Upper lobe of right lung (tissue), 1 donor: ENCODE measurements at regions not wholly inside any gene's neighbourhood (a gene's known extent, or its start where the extent isn't known, plus 50 kb on each side); places are given as distances from the start of the nearest gene placed in this dataset.
A peak's percentile ranks its signal among the peaks of the same experiment; 100 is the strongest.
"Not testable (repeated sequence)": the region's sequence is repeated elsewhere in the genome, so short reads cannot be mapped to it uniquely, and the experiment has no call there.

Source experiments
- ATAC-seq: fragments of 200-7000 bp; cut with Tn5 transposase; one replicate; pipeline ENCODE4 v1.9.1; 2020; ENCODE audit warnings: mild to moderate bottlenecking, moderate library complexity
- DNase-seq: peaks from one replicate; pipeline ENCODE4 v3.0.0-alpha.2; 2020
- H3K27ac ChIP-seq: fragments of 200-600 bp; one replicate; pipeline ENCODE4 v1.8.0; 2022
- H3K27me3 ChIP-seq: fragments of 200-600 bp; one replicate; pipeline ENCODE4 v1.8.0; 2022; ENCODE audit warnings: mild to moderate bottlenecking
- H3K36me3 ChIP-seq: fragments of 200-600 bp; one replicate; pipeline ENCODE4 v1.8.0; 2022
- H3K4me1 ChIP-seq: fragments of 200-600 bp; one replicate; pipeline ENCODE4 v1.8.0; 2022
- H3K4me3 ChIP-seq: fragments of 200-600 bp; one replicate; pipeline ENCODE4 v1.8.0; 2022; ENCODE audit warnings: mild to moderate bottlenecking
- H3K9me3 ChIP-seq: fragments of 200-600 bp; one replicate; pipeline ENCODE4 v1.8.0; 2022
- CTCF ChIP-seq: fragments of 200-600 bp; IDR thresholded peaks from one replicate; pipeline ENCODE4 v1.8.0; 2022; ENCODE audit warnings: antibody characterized with exemption
- intact Hi-C: fragments of 100-400 bp; cut with DNase I; formaldehyde crosslinking; loops from one replicate; pipeline ENCODE4 v1.11.0; 2022
- donor health status: DM: no; HTN: yes; CAD: no; lungs with severe emphysema.

GRCh38 chr14:54010981-54011380 is 54.4 kb upstream of the BMP4 start:
- intact Hi-C loops: no loop called here

GRCh38 chr14:54023027-54023426 is 66.4 kb upstream of the BMP4 start:
- intact Hi-C loops: no loop called here

More at GRCh38 chr14:54010981-54011380, 54.4 kb upstream of the BMP4 start:
- no peaks in the 10 kb centered on the region for H3K36me3 ChIP-seq
- no peaks in the 10 kb centered on the region for H3K9me3 ChIP-seq
- ATAC-seq (no peak), DNase-seq (no peak)
- no peaks in the 10 kb centered on the region for H3K27me3 ChIP-seq
- TF ChIP-seq CTCF: no peak
- H3K27ac ChIP-seq: no peak overlapping the region
- no peaks in the 10 kb centered on the region for H3K4me1 ChIP-seq
- no peak overlapping the region for H3K4me3 ChIP-seq

GRCh38 chr14:54025661-54026060 is 69.0 kb upstream of the BMP4 start:
- no peaks in the 10 kb centered on the region for H3K9me3 ChIP-seq
- TF ChIP-seq CTCF: peak; percentile 45
- intact Hi-C loops: no loop called here
- ATAC-seq (peak; percentile 71), DNase-seq (no peak)
- H3K27me3 ChIP-seq: no peaks in the 10 kb centered on the region
- no peak overlapping the region for H3K4me3 ChIP-seq
- no peaks in the 10 kb centered on the region for H3K36me3 ChIP-seq
- H3K4me1 ChIP-seq: no peaks in the 10 kb centered on the region
- no peak overlapping the region for H3K27ac ChIP-seq

More at GRCh38 chr14:54023027-54023426, 66.4 kb upstream of the BMP4 start:
- Histone ChIP-seq H3K27ac (no peak overlapping the region), H3K4me1 (no peaks in the 10 kb centered on the region), H3K9me3 (no peaks in the 10 kb centered on the region), H3K4me3 (no peak overlapping the region), H3K36me3 (no peaks in the 10 kb centered on the region), H3K27me3 (no peaks in the 10 kb centered on the region)
- no peak for TF ChIP-seq CTCF
- DNase-seq: no peak
- ATAC-seq: no peak

GRCh38 chr14:54026671-54027070 is 70.0 kb upstream of the BMP4 start:
- TF ChIP-seq CTCF: no peak

GRCh38 chr14:54030996-54031395 is 74.4 kb upstream of the BMP4 start:
- DNase-seq, H3K27me3 ChIP-seq, H3K4me1 ChIP-seq, H3K27ac ChIP-seq, H3K36me3 ChIP-seq, intact Hi-C loops, H3K4me3 ChIP-seq, ATAC-seq, H3K9me3 ChIP-seq: not testable (repeated sequence)

More at GRCh38 chr14:54026671-54027070, 70.0 kb upstream of the BMP4 start:
- no peaks in the 10 kb centered on the region for H3K27me3 ChIP-seq
- DNase-seq: no peak
- intact Hi-C loops: no loop called here
- H3K9me3 ChIP-seq: no peaks in the 10 kb centered on the region
- no peak overlapping the region for H3K27ac ChIP-seq
- no peaks in the 10 kb centered on the region for H3K4me1 ChIP-seq
- no peak overlapping the region for H3K4me3 ChIP-seq
- no peak for ATAC-seq
- no peaks in the 10 kb centered on the region for H3K36me3 ChIP-seq

GRCh38 chr14:54033285-54033684 is 76.7 kb upstream of the BMP4 start:
- H3K27me3 ChIP-seq, H3K27ac ChIP-seq, H3K4me1 ChIP-seq, H3K4me3 ChIP-seq, H3K36me3 ChIP-seq, H3K9me3 ChIP-seq, intact Hi-C loops, DNase-seq, ATAC-seq: not testable (repeated sequence)

- intact Hi-C loops: no loop called here
- H3K4me1 ChIP-seq: no peaks in the 10 kb centered on the region
- H3K27ac ChIP-seq: no peak overlapping the region
- no peak overlapping the region for H3K4me3 ChIP-seq
- no peak for DNase-seq
- H3K36me3 ChIP-seq: no peaks in the 10 kb centered on the region
- no peak for ATAC-seq
- H3K27me3 ChIP-seq: no peaks in the 10 kb centered on the region
- H3K9me3 ChIP-seq: peaks cover 8% of the 10 kb centered on the region
- no peak for TF ChIP-seq CTCF
These were observed 82.1 kb upstream of the BMP4 start for GRCh38 chr14:54038724-54039123.
